Colonic mucosa (tissue), 4 donors: ENCODE measurements at regions not wholly inside any gene's neighbourhood (a gene's known extent, or its start where the extent isn't known, plus 50 kb on each side); places are given as distances from the start of the nearest gene placed in this dataset.

Source experiments
- DNase-seq: peaks from one replicate; pipeline ENCODE4 v3.0.0-alpha.2; 2020
- H3K27ac ChIP-seq: fragments of 200-600 bp; one replicate; pipeline ENCODE4 v1.8.0; 2021
- H3K27me3 ChIP-seq: fragments of 200-600 bp; one replicate; pipeline ENCODE4 v1.8.0; 2021
- H3K36me3 ChIP-seq: fragments of 200-600 bp; one replicate; pipeline ENCODE4 v1.8.0; 2021
- H3K4me1 ChIP-seq: fragments of 200-600 bp; one replicate; pipeline ENCODE4 v1.8.0; 2021; ENCODE audit warnings: mild to moderate bottlenecking
- H3K4me3 ChIP-seq: fragments of 200-600 bp; one replicate; pipeline ENCODE4 v1.8.0; 2021
- H3K9ac ChIP-seq, 2 donors: one replicate each; pipeline ENCODE4 v1.7.0; 2013; ENCODE audit warnings: control low read depth in 2 of 2, low read depth in 2 of 2, low read length in 2 of 2
- H3K9me3 ChIP-seq: fragments of 200-600 bp; one replicate; pipeline ENCODE4 v1.8.0; 2021
- CTCF ChIP-seq: fragments of 200-600 bp; IDR thresholded peaks from one replicate; pipeline ENCODE4 v1.8.0; 2022; ENCODE audit warnings: antibody characterized with exemption, mild to moderate bottlenecking
- intact Hi-C: fragments of 100-400 bp; cut with DNase I; formaldehyde crosslinking; loops from one replicate; pipeline ENCODE4 v1.14.1; 2022
- donor health status: healthy.
- donor health status: DM: no; HTN: no; CAD: no.
- donor health status: DM: no; HTN: no; CAD: no.

GRCh38 chr4:28225050-28225449 lies 1364.4 kb downstream of the STIM2 start:
- no peak for TF ChIP-seq CTCF
- no peaks in the 10 kb centered on the region for H3K9me3 ChIP-seq
- no peak for DNase-seq
- H3K9ac ChIP-seq: no peak overlapping the region
- no peaks in the 10 kb centered on the region for H3K27me3 ChIP-seq
- no peak overlapping the region for H3K4me3 ChIP-seq
- H3K27ac ChIP-seq: no peak overlapping the region
- no peaks in the 10 kb centered on the region for H3K4me1 ChIP-seq
- no peaks in the 10 kb centered on the region for H3K36me3 ChIP-seq
- intact Hi-C loops: no loop called here

GRCh38 chr4:28225689-28226353 lies 1365.2 kb downstream of the STIM2 start:
- Histone ChIP-seq H3K27me3 (no peaks in the 10 kb centered on the region), H3K9ac (no peak overlapping the region), H3K9me3 (no peaks in the 10 kb centered on the region), H3K4me3 (no peak overlapping the region), H3K27ac (no peak overlapping the region), H3K4me1 (no peaks in the 10 kb centered on the region), H3K36me3 (no peaks in the 10 kb centered on the region)
- intact Hi-C loops: no loop called here
- DNase-seq: no peak
- TF ChIP-seq CTCF: no peak

- Histone ChIP-seq H3K36me3 (no peaks in the 10 kb centered on the region), H3K27ac (no peak overlapping the region), H3K9ac (no peak overlapping the region), H3K9me3 (no peaks in the 10 kb centered on the region), H3K4me1 (no peaks in the 10 kb centered on the region), H3K4me3 (no peak overlapping the region), H3K27me3 (no peaks in the 10 kb centered on the region)
- TF ChIP-seq CTCF: no peak
- intact Hi-C loops: no loop called here
- DNase-seq: no peak
These were observed 1366.3 kb downstream of the STIM2 start for GRCh38 chr4:28226962-28227361.

GRCh38 chr4:28227764-28228163 lies 1367.1 kb downstream of the STIM2 start:
- no peak overlapping the region for H3K27ac ChIP-seq
- H3K36me3 ChIP-seq: no peaks in the 10 kb centered on the region
- H3K4me1 ChIP-seq: no peaks in the 10 kb centered on the region
- no peak for DNase-seq
- TF ChIP-seq CTCF: no peak
- no peak overlapping the region for H3K4me3 ChIP-seq
- H3K9me3 ChIP-seq: no peaks in the 10 kb centered on the region
- intact Hi-C loops: no loop called here
- no peak overlapping the region for H3K9ac ChIP-seq
- H3K27me3 ChIP-seq: no peaks in the 10 kb centered on the region

- intact Hi-C loops: no loop called here
These were observed 1368.2 kb downstream of the STIM2 start for GRCh38 chr4:28228561-28229491.

More at GRCh38 chr4:28228561-28229491, 1368.2 kb downstream of the STIM2 start:
- Histone ChIP-seq H3K9me3 (no peaks in the 10 kb centered on the region), H3K9ac (no peak overlapping the region), H3K4me1 (no peaks in the 10 kb centered on the region), H3K27me3 (no peaks in the 10 kb centered on the region), H3K27ac (no peak overlapping the region), H3K4me3 (no peak overlapping the region), H3K36me3 (no peaks in the 10 kb centered on the region)
- no peak for TF ChIP-seq CTCF
- no peak for DNase-seq
